Activated CD8-positive, alpha-beta memory T cell treated with anti-CD3 and anti-CD28 coated beads, Interleukin-2, amount 10 ng/mL, durations not matched to agents 7 days and 5 days (primary cell): ENCODE measurements at regions not wholly inside any gene's neighbourhood (a gene's known extent, or its start where the extent isn't known, plus 50 kb on each side); places are given as distances from the start of the nearest gene placed in this dataset.

Experiments
- ATAC-seq: fragments of 150-1000 bp; cut with Tn5 transposase; one replicate; pipeline ENCODE4 v1.10.0; 2021; ENCODE audit warnings: moderate library complexity
- CTCF ChIA-PET: fragments of 350-600 bp; sonication (Branson Sonifier 250); formaldehyde crosslinking; loops from one replicate; lab custom pipeline; 2021; ENCODE audit warnings: antibody characterized with exemption; lab: Charles Lee
- DNase-seq: peaks from one replicate; pipeline ENCODE4 v3.0.0-alpha.2; 2020
- H3K27ac Mint-ChIP-seq: one replicate; pipeline ENCODE4 v1.8.0; 2021; ENCODE audit warnings: mild to moderate bottlenecking, mixed read lengths
- H3K27me3 Mint-ChIP-seq: one replicate; pipeline ENCODE4 v1.8.0; 2021; ENCODE audit warnings: mixed read lengths
- H3K36me3 Mint-ChIP-seq: one replicate; pipeline ENCODE4 v1.8.0; 2021; ENCODE audit warnings: mild to moderate bottlenecking, mixed read lengths
- H3K4me1 Mint-ChIP-seq: one replicate; pipeline ENCODE4 v1.8.0; 2021; ENCODE audit warnings: mixed read lengths
- H3K4me3 Mint-ChIP-seq: one replicate; pipeline ENCODE4 v1.8.0; 2021; ENCODE audit warnings: mild to moderate bottlenecking, moderate library complexity, mixed read lengths
- H3K9me3 Mint-ChIP-seq: one replicate; pipeline ENCODE4 v1.8.0; 2022; ENCODE audit warnings: low read depth, mixed read lengths

DNA sequence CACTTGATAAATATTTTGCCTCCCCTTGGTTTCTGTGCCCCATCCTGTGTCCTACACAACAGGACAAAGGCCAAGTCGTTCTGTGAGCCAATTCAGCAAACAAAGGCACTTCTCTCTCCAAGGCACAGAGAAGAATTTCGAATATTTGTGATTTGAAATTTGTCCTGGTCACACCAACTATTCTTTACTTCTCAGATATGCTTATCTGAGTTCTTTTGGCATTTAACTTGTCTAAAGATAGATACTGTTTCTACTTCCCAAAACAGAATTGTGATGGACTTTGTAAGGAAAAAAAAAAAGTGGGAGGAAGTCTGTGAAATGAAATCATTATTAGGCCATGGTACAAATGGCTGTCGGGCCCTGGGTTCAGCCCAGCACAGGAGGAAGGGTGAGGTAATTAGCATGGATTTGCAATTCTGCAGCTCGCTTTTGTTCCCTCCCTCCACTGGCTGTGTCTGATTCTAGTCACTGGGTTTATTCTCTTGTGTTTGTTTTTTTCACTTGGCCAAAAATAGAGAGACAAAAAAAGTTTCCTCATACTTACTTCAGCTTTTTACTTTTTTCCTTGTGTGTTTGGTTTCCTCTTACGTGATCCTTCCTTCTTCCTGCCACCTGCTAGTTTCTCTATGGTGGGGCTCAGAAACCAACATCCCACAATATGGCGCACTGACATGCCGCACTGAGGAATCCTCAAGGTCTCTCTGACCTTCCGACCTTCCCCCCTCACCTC is 108.2 kb upstream of the MKLN1 start:
- ATAC-seq, result no peak
- CTCF ChIA-PET, result no interaction called here
- Mint-ChIP-seq H3K27me3 (no peaks in the 10 kb centered on the region), H3K9me3 (peaks cover 2% of the 10 kb centered on the region), H3K4me3 (no peak overlapping the region), H3K27ac (no peak overlapping the region), H3K36me3 (peaks cover 1% of the 10 kb centered on the region), H3K4me1 (peaks cover 11% of the 10 kb centered on the region)
- no peak for DNase-seq

DNA sequence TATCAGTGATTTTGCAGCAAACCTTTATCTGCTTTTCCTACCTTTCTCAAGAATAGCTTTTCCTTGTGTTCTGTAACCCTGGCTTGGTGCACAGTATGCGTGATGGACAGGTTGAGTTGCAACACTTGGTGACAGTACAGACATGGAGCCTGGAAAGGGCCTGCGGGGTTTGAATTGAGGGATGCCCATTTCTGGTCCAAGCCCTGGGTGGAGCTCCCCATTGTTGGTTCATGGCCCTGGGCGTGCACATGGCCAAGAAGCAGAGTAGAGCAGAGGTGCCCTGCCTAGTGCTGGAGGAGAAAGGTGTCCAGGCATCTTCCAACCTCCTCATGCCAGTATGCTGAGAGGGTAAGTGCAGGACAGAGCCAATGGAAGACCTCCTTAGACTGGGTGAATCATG is 106.6 kb upstream of the MKLN1 start:
- DNase-seq, result no peak
- no peak for ATAC-seq
- Mint-ChIP-seq H3K36me3 (peaks cover 1% of the 10 kb centered on the region), H3K27ac (no peak overlapping the region), H3K4me1 (peaks cover 11% of the 10 kb centered on the region), H3K27me3 (no peaks in the 10 kb centered on the region), H3K4me3 (no peak overlapping the region), H3K9me3 (peaks cover 2% of the 10 kb centered on the region)
- CTCF ChIA-PET, result no interaction called here

DNA sequence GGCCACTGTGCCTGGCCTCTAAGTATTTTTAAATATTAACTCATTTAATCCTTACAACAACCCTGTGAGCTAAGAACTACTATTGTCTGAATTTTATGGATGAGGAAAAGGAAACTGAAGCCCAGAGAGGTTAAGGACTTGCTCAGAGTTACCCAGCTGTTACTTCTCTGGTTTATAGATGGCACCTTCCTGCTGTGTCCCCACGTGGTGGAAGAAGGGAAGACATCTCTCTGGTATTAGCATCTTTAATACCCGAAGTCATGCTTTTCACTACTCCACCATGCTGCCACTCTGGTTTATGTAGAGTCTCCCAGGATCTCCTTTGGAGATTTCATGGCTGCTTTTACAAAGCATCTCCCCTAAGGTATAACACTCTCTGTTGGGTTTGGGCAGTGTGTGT is 105.5 kb upstream of the MKLN1 start:
- DNase-seq, result no peak
- ATAC-seq, result no peak
- Mint-ChIP-seq H3K36me3 (peaks cover 4% of the 10 kb centered on the region), H3K9me3 (peaks cover 2% of the 10 kb centered on the region), H3K27me3 (no peaks in the 10 kb centered on the region), H3K27ac (no peak overlapping the region), H3K4me1 (peaks cover 18% of the 10 kb centered on the region), H3K4me3 (no peak overlapping the region)
- CTCF ChIA-PET, result interaction anchor here (0.8 kb wide), 1 partner anchor 33 kb away, joined by 4 read pairs; no protein-coding TSS in a partner anchor

DNA sequence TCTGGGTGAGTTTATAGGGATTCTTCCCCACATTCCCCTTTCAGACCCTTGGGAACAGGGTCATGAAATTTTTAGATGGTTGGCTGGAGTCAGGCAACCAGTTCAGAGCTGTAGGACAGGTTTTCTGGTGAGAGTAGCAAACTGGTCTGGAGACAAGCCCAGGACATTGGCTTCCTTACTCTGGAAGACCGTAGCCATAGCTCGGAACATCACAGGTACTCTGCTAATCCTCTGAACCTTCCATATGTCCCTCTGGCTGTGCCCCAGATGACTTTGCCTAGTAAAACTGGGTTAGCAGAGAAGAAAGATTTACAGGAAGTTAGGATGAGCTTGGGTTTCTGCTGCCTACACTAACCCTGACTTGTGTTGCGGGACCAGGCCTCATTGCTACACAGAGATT is 104.5 kb upstream of the MKLN1 start:
- no peak for DNase-seq
- H3K9me3 Mint-ChIP-seq, result peaks cover 2% of the 10 kb centered on the region
- H3K4me3 Mint-ChIP-seq, result no peak overlapping the region
- no peak for ATAC-seq
- peaks cover 4% of the 10 kb centered on the region for H3K36me3 Mint-ChIP-seq
- CTCF ChIA-PET, result interaction anchor here (2.8 kb wide), 1 partner anchor 13 kb away, joined by 9 read pairs; no protein-coding TSS in a partner anchor
- no peak overlapping the region for H3K27ac Mint-ChIP-seq
- H3K4me1 Mint-ChIP-seq, result peaks cover 18% of the 10 kb centered on the region
- H3K27me3 Mint-ChIP-seq, result no peaks in the 10 kb centered on the region

DNA sequence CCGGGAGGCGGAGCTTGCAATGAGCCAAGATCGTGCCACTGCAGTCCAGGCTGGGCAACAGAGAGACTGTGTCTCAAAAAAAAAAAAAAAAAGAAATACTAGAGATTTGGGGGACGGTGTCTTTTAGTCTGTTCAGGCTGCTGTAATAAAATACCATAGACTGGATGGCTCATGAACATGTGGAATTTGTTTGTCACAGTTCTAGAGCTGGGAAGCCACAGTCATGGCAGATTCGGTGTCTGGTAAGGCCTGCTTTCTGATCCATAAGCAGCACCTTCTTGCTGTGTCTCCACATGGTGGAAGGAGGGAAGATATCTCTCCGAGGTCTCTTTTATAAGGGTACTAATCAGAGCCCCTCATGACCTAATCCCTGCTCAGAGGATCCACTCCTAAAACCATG is 102.7 kb upstream of the MKLN1 start:
- H3K36me3 Mint-ChIP-seq, result peaks cover 4% of the 10 kb centered on the region
- CTCF ChIA-PET, result interaction anchor here (2.8 kb wide), 1 partner anchor 11 kb away, joined by 9 read pairs; no protein-coding TSS in a partner anchor

DNA sequence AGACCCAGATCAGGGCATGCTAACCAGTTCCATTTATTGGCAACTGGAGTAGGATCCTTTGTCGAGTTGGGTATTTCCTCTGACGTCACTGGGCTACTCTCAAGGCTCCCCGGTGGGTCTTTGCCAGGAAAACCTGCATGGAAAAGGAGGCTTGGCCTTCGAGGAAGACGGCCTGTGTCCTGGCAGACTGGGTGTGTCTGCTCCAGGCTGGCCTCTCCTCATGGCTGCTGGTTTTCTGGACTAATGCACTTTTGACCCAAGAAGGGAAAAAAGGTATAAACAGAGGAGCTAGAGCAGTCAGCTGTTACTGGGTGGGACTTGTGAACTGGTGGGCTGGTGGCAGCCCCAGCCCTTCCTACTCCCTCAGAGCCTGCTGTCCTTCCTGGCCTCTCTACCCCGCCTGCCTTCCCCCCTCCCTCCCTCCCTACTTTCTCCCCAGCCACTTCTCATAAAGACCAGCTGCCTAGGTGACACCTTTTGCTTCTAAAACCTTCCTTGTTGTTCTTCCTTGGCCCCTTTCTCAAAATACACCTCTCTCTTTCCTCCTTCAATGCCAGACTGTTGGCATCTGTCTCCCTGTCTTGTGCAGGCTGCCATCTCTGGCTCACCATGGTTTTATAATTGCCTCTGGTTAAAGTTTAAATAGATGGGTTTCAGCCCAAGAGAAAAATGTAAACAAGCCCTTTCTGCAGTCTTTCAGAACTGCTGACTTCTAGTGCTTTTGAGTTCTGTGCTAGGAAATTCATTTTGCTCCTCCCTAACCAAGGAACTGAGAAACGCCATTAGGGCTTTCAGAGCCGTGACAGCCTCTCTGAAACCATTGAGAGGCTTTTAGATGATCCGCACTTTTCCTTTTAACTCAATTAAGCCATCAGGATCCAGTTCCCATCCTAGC is 101.8 kb upstream of the MKLN1 start:
- no peaks in the 10 kb centered on the region for H3K27me3 Mint-ChIP-seq
- ATAC-seq, result no peak
- no peaks in the 10 kb centered on the region for H3K9me3 Mint-ChIP-seq
- H3K27ac Mint-ChIP-seq, result no peak overlapping the region
- no peak for DNase-seq
- H3K36me3 Mint-ChIP-seq, result peaks cover 4% of the 10 kb centered on the region
- CTCF ChIA-PET, result no interaction called here
- no peak overlapping the region for H3K4me3 Mint-ChIP-seq
- peaks cover 21% of the 10 kb centered on the region for H3K4me1 Mint-ChIP-seq

More for the DNA sequence above, 102.7 kb upstream of the MKLN1 start:
- Mint-ChIP-seq H3K27ac (no peak overlapping the region), H3K27me3 (no peaks in the 10 kb centered on the region), H3K9me3 (no peaks in the 10 kb centered on the region), H3K4me1 (peaks cover 16% of the 10 kb centered on the region), H3K4me3 (no peak overlapping the region)
- no peak for DNase-seq
- no peak for ATAC-seq

DNA sequence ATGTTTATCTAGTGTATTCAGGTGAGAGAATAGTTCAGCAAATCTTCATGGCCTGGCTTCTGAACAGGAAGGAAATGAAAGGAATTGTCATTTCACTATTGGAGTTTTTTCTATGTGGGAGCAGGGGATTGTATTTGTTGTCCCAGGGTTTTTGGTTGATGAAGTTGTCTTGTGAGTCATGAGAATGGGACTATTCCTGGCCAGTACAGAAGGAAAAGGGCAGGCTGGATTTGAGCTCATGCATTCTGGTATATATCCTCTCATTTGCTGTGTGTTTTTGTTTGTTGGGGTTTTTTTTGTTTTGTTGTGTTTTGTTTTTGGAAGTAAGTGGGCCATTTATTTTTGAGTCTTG is 101.2 kb upstream of the MKLN1 start:
- peaks cover 4% of the 10 kb centered on the region for H3K36me3 Mint-ChIP-seq
- CTCF ChIA-PET, result no interaction called here
- peaks cover 27% of the 10 kb centered on the region for H3K4me1 Mint-ChIP-seq
- no peak for ATAC-seq
- H3K4me3 Mint-ChIP-seq, result no peak overlapping the region
- DNase-seq, result no peak
- H3K27ac Mint-ChIP-seq, result peak overlapping the region; percentile 1
- no peaks in the 10 kb centered on the region for H3K27me3 Mint-ChIP-seq
- H3K9me3 Mint-ChIP-seq, result no peaks in the 10 kb centered on the region

DNA sequence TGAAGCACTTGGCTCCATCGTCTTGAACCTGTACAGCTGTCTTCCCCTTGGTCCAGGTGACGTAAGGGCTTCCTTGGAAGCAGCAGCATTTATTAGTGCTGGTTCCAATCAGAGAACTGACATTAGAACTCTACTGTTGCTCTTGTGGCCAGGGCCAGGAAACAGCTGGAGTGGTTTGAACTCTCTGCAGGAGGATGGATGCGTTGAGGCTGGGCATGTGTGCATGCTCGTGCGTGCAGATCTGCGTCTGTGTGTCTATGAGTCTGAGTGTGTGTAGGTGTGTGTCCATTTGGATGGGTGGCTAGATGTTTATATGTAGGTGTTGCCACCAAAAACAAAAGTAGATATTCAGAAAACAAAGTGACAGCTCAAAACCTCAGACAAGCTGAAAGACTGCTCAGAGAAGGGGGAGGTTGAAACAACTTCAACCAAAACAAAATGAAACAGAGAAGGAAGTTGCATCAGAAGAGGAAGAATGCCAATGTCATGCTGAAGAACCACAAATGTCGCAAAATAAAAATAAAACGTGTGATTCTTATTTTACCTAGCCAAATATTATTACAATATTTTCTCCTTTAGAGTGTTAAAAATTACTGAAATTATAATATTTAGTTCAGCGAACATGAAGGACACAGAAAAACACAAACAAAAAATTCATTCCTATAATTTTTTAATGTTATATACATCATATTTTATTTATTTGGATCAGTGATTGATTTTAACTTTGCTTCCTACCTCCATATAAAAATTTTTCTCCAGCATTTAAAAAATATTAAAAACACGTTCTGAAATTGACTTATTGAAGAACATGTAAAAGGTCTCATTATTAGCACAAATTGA is 96.1 kb upstream of the MKLN1 start:
- CTCF ChIA-PET, result interaction anchor here (0.7 to 1.5 kb wide), 2 partner anchors 96 to 125 kb away, joined by 3 to 4 read pairs; partner anchors contain the start of gene MKLN1
- Mint-ChIP-seq H3K27me3 (no peaks in the 10 kb centered on the region), H3K9me3 (no peaks in the 10 kb centered on the region), H3K27ac (peak overlapping the region; percentile 92), H3K4me3 (peak overlapping the region; percentile 71), H3K4me1 (peaks cover 60% of the 10 kb centered on the region), H3K36me3 (peaks cover 2% of the 10 kb centered on the region)
- DNase-seq (peak; percentile 87), ATAC-seq (peak; percentile 75)

DNA sequence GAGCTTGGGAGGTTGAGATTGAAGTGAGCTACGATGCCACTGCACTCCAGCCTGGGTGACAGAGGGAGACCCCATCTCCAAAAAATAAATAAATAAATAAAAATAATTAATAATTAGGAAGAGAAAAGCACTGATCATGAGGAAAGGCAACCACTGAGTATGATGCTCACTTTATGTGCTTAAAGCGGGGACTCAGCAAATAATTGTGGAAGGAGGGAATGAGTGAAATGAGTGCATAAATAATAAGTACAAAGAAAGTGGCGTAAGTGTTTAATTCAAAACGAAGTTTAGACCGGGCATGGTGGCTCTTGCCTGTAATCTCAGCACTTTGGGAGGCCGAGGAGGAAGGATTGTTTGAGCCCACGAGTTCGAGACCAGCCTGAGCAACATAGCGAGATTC is 94.9 kb upstream of the MKLN1 start:
- Mint-ChIP-seq H3K4me3 (no peak overlapping the region), H3K4me1 (peaks cover 67% of the 10 kb centered on the region), H3K9me3 (no peaks in the 10 kb centered on the region), H3K27ac (peak overlapping the region; percentile 92), H3K36me3 (peaks cover 4% of the 10 kb centered on the region), H3K27me3 (no peaks in the 10 kb centered on the region)
- ATAC-seq, result no peak
- CTCF ChIA-PET, result no interaction called here
- no peak for DNase-seq

DNA sequence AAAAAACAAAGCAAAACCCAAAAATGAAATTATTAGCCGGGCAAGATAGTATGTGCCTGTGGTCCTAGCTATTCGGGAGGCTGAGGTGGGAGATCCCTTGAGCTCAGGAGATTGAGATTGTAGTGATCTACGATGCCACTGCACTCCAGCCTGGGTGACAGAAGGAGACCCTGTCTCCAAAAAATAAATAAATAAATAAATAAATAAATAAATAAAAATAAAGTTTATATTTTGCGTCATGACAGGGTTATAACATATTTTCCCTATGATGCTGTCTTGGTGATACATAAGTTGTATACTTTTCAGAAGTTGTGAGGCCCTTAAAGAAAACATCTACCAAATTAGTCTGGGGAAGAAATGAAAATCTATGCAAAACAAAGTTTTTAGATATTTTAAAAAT is 94.5 kb upstream of the MKLN1 start:
- H3K27me3 Mint-ChIP-seq, result no peaks in the 10 kb centered on the region
- CTCF ChIA-PET, result no interaction called here
- H3K4me1 Mint-ChIP-seq, result peaks cover 71% of the 10 kb centered on the region
- no peak overlapping the region for H3K27ac Mint-ChIP-seq
- H3K36me3 Mint-ChIP-seq, result peaks cover 4% of the 10 kb centered on the region
- ATAC-seq (no peak), DNase-seq (no peak)
- H3K4me3 Mint-ChIP-seq, result no peak overlapping the region
- no peaks in the 10 kb centered on the region for H3K9me3 Mint-ChIP-seq

DNA sequence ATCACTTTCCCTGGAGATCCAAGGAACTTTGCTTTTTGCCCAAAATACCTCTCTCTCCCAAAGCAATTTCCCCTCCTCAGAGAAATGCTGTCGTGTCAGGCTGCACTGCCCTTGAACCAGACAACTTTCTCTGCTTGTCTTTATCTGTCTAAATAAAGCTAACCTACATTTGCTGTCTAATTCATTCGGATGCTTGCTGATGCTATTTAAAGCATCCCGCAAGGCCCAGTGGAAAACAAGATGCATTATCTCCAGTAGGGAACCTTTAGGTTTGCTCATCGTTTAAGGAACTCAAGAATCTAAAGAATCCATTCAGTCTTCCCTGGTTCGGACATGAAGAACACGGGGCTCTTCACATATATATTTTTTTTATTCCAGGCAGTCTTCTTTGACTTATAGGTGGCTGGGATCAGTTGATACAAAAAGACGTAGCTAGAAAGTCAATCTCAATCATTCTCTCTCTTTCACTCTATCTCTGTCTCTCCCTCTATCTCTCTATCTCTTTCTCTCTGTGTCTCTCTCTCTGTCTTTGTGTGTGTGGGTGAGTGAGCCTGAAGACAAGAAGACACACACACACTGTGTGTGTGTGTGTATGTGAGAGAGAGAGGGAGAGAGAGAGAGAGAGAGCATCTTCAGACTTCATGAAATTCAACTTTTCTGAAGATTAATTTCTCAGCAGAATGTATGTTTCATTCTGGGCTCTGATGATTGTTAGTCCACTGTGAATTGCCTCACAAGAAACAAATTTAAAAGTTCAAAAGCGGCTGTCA is 92.8 kb upstream of the MKLN1 start:
- Mint-ChIP-seq H3K9me3 (no peaks in the 10 kb centered on the region), H3K4me1 (peaks cover 72% of the 10 kb centered on the region), H3K36me3 (peaks cover 8% of the 10 kb centered on the region), H3K27ac (peak overlapping the region; percentile 93), H3K27me3 (no peaks in the 10 kb centered on the region), H3K4me3 (peak overlapping the region; percentile 35)
- DNase-seq (no peak), ATAC-seq (no peak)
- CTCF ChIA-PET, result interaction anchor here (0.6 to 1.8 kb wide), 4 partner anchors 11 to 275 kb away, joined by 3 to 9 read pairs (median 3); no protein-coding TSS in a partner anchor

DNA sequence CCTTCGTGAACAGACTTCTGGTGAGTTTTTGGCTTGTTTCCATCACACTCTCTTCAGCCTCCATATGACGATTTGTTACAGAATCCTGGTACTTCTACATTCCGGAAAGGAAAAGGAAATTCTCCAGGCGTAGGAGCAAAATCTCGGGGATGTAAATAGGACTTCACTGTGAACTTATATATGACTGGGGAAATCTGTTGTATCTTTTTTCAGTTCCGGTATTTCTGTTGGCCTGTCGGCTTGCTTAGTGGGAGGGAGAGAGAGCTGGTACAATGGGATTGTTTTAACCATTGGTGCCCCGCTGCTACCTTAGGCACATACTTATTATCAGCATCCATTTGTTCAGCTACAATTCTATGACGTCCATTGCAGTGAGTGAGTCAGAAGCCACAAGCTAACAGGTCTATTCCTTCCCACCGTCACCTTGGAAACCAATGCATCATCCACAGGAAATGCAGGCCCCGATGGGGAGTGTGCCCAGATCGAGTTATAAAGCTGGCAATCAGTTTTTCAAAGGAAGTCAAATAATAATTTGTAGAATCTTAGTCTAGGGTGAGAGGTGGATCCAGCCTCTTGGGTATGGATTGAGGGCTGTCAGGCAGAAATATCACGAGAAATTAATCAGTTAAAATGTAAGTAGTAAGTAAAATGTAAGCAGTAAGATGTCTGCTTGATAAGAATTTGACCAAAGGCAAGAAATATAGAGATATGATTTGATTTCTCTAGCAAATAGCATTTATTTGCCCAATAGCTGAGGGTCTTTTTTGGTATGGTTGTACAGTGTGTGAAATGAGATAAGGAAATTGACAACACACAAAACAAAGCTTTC is 92.0 kb upstream of the MKLN1 start:
- Mint-ChIP-seq H3K9me3 (no peaks in the 10 kb centered on the region), H3K27ac (peak overlapping the region; percentile 93), H3K4me3 (peak overlapping the region; percentile 35), H3K36me3 (peaks cover 8% of the 10 kb centered on the region), H3K4me1 (peaks cover 65% of the 10 kb centered on the region), H3K27me3 (no peaks in the 10 kb centered on the region)
- CTCF ChIA-PET, result interaction anchor here (0.6 to 2.2 kb wide), 5 partner anchors 12 to 274 kb away, joined by 3 to 12 read pairs (median 9); no protein-coding TSS in a partner anchor
- peak; percentile 82 for ATAC-seq
- peak; percentile 92 for DNase-seq
